ENCODE measurements at regions not wholly inside any gene's neighbourhood (a gene's known extent, or its start where the extent isn't known, plus 50 kb on each side); places are given as distances from the start of the nearest gene placed in this dataset.

GRCh38 chr5:2901511-2901910 lies 150.0 kb upstream of the IRX2 start:
- H3K27me3 Mint-ChIP-seq (ENCODE audit: low read depth), result no peaks in the 10 kb centered on the region; the same call in 1 of the 2 replicates
- no peaks in the 10 kb centered on the region for H3K36me3 Mint-ChIP-seq
- ChIA-PET CTCF (no interaction called here), POLR2A (no interaction called here)
- no peak overlapping the region for H3K27ac Mint-ChIP-seq
- H3K9me3 Mint-ChIP-seq, result no peaks in the 10 kb centered on the region
- H3K4me1 Mint-ChIP-seq, result peaks cover 4% of the 10 kb centered on the region; the same call in 1 of the 2 replicates
- no peak overlapping the region for H3K4me3 Mint-ChIP-seq
- DNase-seq (ENCODE audit: low spot score) (no peak), ATAC-seq (no peak)
- TF ChIP-seq ZNF317 (CRISPR knock-in tag; IDR thresholded peaks at IDR 0.05; ENCODE audit: borderline replicate concordance, low read depth) (no peak), ELF4 (CRISPR knock-in tag; IDR thresholded peaks at IDR 0.05; ENCODE audit: low read depth) (no peak), SMAD3 (CRISPR knock-in tag; IDR thresholded peaks at IDR 0.05; ENCODE audit: borderline replicate concordance) (no peak), OVOL2 (CRISPR knock-in tag; IDR thresholded peaks at IDR 0.05; ENCODE audit: borderline replicate concordance) (no peak), ZNF263 (CRISPR knock-in tag; IDR thresholded peaks at IDR 0.05; ENCODE audit: low read depth) (no peak)
- TF ChIP-seq, protein P1, sequence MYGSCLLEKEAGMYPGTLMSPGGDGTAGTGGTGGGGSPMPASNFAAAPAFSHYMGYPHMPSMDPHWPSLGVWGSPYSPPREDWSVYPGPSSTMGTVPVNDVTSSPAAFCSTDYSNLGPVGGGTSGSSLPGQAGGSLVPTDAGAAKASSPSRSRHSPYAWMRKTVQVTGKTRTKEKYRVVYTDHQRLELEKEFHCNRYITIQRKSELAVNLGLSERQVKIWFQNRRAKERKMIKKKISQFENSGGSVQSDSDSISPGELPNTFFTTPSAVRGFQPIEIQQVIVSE (CRISPR knock-in tag; IDR thresholded peaks at IDR 0.05; ENCODE audit: borderline replicate concordance), result no peak
- TF ChIP-seq, protein P2, sequence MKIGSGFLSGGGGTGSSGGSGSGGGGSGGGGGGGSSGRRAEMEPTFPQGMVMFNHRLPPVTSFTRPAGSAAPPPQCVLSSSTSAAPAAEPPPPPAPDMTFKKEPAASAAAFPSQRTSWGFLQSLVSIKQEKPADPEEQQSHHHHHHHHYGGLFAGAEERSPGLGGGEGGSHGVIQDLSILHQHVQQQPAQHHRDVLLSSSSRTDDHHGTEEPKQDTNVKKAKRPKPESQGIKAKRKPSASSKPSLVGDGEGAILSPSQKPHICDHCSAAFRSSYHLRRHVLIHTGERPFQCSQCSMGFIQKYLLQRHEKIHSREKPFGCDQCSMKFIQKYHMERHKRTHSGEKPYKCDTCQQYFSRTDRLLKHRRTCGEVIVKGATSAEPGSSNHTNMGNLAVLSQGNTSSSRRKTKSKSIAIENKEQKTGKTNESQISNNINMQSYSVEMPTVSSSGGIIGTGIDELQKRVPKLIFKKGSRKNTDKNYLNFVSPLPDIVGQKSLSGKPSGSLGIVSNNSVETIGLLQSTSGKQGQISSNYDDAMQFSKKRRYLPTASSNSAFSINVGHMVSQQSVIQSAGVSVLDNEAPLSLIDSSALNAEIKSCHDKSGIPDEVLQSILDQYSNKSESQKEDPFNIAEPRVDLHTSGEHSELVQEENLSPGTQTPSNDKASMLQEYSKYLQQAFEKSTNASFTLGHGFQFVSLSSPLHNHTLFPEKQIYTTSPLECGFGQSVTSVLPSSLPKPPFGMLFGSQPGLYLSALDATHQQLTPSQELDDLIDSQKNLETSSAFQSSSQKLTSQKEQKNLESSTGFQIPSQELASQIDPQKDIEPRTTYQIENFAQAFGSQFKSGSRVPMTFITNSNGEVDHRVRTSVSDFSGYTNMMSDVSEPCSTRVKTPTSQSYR (CRISPR knock-in tag; IDR thresholded peaks at IDR 0.05), result no peak

DNA sequence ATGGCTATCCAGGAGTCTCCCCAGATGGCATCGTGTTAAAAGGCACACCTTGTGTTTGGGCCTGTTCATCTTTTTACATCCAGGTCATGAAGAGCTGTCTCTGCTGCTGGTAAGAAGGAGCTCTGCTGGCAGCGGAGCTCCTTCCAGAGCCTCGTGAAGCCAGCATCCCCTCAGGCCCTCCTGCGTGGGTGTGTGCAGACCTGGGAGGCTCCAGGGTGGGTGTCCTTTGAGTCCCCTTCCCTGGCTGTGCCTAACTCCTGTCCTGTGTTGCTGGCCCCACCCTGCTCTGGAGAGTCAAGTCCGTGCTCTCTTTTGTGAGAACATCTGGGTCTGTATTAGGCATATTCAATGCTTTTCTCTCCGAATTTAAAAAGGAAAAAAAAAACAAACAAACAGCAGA lies 149.6 kb upstream of the IRX2 start:
- DNase-seq (ENCODE audit: low spot score), result no peak
- H3K27me3 Mint-ChIP-seq (ENCODE audit: low read depth), result no peaks in the 10 kb centered on the region; the same call in 1 of the 2 replicates
- no peaks in the 10 kb centered on the region for H3K36me3 Mint-ChIP-seq
- H3K4me3 Mint-ChIP-seq, result no peak overlapping the region
- ATAC-seq, result no peak
- no peak overlapping the region for H3K27ac Mint-ChIP-seq
- peaks cover 4% of the 10 kb centered on the region; the same call in 1 of the 2 replicates for H3K4me1 Mint-ChIP-seq
- no peaks in the 10 kb centered on the region for H3K9me3 Mint-ChIP-seq
- POLR2A ChIA-PET, result no interaction called here
- no peak for TF ChIP-seq ZNF121 (CRISPR knock-in tag; IDR thresholded peaks at IDR 0.05)
- TF ChIP-seq, protein P3, sequence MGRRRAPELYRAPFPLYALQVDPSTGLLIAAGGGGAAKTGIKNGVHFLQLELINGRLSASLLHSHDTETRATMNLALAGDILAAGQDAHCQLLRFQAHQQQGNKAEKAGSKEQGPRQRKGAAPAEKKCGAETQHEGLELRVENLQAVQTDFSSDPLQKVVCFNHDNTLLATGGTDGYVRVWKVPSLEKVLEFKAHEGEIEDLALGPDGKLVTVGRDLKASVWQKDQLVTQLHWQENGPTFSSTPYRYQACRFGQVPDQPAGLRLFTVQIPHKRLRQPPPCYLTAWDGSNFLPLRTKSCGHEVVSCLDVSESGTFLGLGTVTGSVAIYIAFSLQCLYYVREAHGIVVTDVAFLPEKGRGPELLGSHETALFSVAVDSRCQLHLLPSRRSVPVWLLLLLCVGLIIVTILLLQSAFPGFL (CRISPR knock-in tag; IDR thresholded peaks at IDR 0.05; ENCODE audit: borderline replicate concordance), result no peak
- TF ChIP-seq TEAD1 (CRISPR knock-in tag; IDR thresholded peaks at IDR 0.05), result no peak
- no peak for TF ChIP-seq NFE2L1 (CRISPR knock-in tag; IDR thresholded peaks at IDR 0.05)
- TF ChIP-seq NFATC4 (CRISPR knock-in tag; IDR thresholded peaks at IDR 0.05), result no peak
- no peak for TF ChIP-seq CREB1 (CRISPR knock-in tag; IDR thresholded peaks at IDR 0.05)
- TF ChIP-seq ARID4B (CRISPR knock-in tag; IDR thresholded peaks at IDR 0.05; ENCODE audit: borderline replicate concordance), result no peak
- no peak for TF ChIP-seq ZNF317 (CRISPR knock-in tag; IDR thresholded peaks at IDR 0.05; ENCODE audit: borderline replicate concordance, low read depth)
- TF ChIP-seq GABPB1 (CRISPR knock-in tag; IDR thresholded peaks at IDR 0.05), result no peak
- TF ChIP-seq, protein P4, sequence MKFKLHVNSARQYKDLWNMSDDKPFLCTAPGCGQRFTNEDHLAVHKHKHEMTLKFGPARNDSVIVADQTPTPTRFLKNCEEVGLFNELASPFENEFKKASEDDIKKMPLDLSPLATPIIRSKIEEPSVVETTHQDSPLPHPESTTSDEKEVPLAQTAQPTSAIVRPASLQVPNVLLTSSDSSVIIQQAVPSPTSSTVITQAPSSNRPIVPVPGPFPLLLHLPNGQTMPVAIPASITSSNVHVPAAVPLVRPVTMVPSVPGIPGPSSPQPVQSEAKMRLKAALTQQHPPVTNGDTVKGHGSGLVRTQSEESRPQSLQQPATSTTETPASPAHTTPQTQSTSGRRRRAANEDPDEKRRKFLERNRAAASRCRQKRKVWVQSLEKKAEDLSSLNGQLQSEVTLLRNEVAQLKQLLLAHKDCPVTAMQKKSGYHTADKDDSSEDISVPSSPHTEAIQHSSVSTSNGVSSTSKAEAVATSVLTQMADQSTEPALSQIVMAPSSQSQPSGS (CRISPR knock-in tag; IDR thresholded peaks at IDR 0.05; ENCODE audit: borderline replicate concordance, low read depth), result no peak
- TF ChIP-seq SMAD3 (CRISPR knock-in tag; IDR thresholded peaks at IDR 0.05; ENCODE audit: borderline replicate concordance), result no peak
- CTCF ChIA-PET, result no interaction called here

All from WTC11 (cell line).